ENCODE measurements at regions not wholly inside any gene's neighbourhood (a gene's known extent, or its start where the extent isn't known, plus 50 kb on each side); places are given as distances from the start of the nearest gene placed in this dataset.
"Not testable (repeated sequence)": the region's sequence is repeated elsewhere in the genome, so short reads cannot be mapped to it uniquely, and the experiment has no call there.

DNA sequence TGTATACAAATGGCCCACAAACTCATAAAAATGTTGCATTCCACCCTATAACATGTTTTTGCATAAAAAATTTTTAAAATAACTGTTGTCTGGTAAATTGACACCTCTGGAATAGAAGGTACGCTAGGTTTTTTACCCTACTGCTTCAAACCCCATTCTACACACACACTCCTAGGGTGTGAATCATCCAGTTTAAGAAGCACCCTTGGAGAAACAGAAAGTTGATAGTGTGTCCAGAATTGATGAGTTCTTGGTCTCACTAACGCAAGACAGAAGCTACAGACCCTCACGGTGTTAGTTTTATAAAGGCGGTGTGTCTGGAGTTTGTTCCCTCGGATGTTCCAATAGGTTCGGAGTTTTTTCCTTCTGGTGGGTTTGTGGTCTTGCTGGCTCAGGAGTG, 158.5 kb downstream of the KLRB1 start:
- DNase-seq: no peak

DNA sequence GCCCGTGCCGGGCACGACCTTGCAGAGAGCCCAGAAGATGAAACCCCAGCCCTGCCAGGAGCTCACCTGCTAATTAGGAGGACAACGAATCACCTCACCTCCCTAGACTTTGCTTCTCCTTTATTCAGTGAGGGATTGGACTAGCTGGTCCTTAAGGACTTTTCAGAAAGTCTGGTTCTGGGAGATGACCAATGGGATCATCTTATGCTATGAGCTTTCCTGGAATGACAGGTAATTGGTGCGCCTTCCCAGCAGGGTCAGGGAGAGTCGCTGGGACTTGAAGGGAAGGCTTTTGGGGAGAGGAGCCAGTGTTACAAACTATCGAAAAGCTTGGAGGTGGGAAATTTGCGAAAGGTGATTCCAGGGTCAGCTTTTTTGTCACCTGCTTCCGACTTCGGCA, 159.1 kb downstream of the KLRB1 start:
- not testable (repeated sequence) for DNase-seq

DNA sequence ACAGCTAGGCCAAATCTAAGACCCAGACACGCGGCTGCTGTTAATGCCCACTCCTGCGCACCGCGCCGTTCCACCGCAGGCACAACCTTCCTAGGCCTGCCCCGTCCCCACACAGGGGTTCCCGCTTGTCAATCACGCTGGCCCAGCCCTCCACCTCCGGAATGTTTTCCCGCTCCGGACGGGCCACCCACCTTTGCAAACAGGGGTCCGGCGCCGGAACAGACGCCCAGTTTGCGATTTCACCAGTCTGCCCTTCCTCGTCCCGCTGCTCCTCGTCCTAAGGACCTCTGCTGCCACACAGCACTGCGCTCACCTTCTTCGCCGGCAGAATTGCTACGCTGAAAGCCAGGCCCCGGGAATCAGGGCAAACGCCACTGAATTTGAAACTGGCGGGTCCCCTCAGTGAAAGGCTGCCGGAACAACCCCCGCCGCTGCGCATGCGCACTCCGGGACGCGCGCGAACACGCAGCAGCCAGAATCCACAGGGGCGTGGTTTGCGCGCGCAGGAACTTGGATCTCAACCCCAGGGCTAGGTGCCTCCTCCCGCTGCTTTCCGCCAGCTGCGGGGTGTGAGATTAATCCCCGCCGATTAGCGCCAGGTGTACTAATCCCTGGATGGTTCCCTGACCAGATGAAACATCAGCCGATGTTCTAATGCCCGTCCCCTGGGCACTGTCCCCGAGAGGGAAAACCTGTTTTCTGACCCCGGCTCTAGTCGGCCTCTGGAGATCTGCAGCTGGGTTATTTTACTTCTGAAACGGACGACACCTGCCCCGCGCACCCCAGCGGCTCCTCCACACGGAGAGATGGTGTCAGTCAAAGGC, 159.7 kb downstream of the KLRB1 start:
- peak; percentile 80 for DNase-seq

DNA sequence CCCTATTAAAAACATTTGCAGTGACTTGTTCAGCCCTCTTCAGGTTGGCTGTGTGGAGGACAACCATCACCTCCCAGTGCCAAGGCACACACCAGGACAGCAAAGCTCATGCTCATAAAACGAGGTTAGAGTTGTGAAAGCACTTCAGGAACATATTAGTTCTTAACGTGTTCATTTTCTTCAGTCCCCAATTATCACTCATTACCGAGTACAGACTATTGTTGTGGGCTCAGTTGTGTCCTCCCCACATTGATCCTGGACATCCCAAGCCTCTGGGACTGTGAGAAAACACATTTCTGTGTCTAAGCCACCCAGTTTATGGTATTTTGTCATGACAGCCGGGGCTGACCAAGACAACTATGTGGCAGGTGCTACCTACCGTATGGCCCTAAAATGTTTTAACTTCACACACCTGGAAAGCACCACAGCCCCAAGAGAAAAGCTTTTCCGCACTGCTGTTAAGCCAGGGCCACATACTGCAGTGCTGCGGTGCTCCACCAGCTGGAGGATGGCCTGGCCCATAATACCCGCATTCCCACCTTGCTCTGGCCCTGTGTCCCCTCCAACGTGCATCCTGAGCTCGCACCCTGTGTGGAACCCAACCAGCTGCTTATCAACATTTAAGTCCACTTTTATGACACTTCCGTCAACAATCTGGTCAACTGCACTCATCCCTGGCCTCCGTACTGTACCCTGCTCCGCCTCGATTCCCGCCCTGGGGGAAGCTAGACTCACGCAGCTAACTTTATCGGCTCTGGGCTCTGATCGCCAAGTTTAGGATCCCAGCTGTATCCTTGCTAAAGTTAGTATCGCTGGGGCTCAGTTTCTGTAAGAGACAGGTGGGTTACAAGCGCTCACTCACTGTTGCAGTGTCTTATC, 160.6 kb downstream of the KLRB1 start:
- not testable (repeated sequence) for DNase-seq

DNA sequence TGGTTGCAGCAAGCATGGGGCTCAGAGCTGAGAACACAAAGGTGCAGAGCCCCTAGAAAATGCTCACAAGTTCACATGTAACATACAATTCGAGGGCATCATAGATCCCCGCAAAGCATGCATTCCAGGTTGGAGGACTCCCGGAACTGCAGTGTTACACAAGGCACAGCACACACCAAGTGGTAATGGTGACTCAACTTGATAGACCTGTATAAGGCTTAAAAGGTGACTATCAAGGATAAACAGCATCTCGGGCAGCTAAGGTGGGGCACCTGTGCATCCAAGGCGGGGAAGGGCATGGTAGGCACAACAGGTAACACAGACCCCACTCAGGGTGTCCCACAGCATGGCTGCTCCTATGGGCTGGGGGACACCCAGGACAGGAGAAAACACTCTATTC, 167.3 kb downstream of the KLRB1 start:
- DNase-seq: not testable (repeated sequence)

- DNase-seq: not testable (repeated sequence)
Measured at GRCh38 chr12:9435682-9436081, 172.0 kb downstream of the KLRB1 start.

DNA sequence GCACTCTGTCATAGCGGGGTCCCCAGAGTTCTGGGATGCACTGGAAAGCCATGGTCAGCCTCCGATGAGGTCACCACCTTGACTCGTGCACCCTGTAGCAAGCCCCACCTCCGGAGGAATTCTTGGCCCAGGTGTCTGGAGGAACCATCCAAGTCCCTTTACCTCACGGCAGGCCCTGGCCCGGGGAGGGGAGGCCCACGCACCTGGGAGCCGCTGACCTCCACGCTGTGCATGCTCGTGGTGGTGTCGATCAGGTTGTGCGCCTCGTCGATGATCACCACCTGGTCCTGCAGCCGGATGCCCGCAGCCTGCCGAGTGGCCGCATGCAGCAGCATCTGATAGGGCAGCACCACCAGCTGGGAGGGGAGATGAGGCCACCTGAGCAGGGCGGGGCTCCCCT, 177.3 kb downstream of the KLRB1 start:
- not testable (repeated sequence) for DNase-seq

DNA sequence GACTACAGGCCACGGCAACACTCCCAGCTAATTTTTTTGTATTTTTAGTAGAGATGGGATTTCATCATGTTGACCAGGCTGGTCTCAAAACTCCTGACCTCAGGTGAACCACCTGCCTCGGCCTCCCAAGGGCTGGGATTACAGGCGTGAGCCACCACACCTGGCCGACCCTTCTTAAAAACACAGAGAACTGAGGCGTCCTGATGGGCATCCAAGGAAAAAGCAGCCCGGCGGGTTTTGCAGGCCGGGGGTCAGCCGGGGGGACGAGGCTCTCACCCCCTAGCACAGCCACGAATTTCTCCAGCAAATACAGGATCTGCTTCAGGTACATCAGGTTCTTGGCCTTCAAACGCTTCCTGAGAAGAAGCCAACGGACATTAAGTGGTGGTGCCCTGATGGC, 178.9 kb downstream of the KLRB1 start:
- not testable (repeated sequence) for DNase-seq

- not testable (repeated sequence) for DNase-seq
Measured at GRCh38 chr12:9425429-9425828, 182.3 kb downstream of the KLRB1 start.

DNA sequence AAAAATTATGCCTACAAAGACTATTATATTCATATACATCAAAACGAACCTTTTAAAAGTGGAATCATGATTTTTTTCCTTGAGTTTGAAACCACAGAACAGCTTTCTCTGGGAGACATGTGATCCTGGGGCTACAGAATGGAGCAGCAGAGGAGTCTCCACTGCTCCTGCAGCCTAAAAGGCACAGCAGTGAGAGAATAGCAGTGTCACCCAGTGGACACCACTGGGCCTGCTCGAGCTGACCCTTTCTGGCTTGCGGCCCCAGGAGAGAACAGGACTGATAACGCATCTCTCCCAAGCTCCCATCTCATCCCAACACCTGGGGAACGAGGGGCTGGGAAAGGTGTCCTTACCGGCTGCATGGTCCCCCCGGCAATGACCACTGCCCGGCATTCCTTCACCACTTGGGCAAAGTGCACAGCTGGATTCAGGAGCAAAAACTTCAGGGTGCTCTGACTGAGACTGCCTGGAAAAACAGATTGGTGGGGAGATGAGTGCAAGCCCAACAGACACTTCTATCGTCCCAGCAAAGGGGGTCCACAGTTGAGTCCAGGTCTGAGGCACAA, 183.5 kb downstream of the KLRB1 start:
- not testable (repeated sequence) for DNase-seq

DNA sequence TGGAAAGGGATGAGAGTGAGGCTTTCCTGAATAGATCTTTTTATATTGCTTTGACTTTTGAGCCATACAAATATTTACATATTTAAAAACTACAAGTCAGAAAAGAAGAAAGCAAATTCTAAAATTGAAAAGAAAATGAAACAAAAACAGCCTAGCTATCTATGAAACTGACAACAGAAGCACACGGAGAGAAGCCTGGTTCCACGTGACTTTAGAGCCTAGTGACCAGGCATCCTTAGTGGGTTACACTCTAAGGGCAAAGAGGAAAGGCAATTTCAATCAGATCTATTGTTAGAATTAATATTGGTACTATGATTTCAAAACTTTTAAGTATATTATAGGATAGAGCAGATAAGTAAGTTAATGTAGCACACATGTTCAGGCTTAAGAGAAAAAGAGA, 185.0 kb downstream of the KLRB1 start:
- not testable (repeated sequence) for DNase-seq

DNA sequence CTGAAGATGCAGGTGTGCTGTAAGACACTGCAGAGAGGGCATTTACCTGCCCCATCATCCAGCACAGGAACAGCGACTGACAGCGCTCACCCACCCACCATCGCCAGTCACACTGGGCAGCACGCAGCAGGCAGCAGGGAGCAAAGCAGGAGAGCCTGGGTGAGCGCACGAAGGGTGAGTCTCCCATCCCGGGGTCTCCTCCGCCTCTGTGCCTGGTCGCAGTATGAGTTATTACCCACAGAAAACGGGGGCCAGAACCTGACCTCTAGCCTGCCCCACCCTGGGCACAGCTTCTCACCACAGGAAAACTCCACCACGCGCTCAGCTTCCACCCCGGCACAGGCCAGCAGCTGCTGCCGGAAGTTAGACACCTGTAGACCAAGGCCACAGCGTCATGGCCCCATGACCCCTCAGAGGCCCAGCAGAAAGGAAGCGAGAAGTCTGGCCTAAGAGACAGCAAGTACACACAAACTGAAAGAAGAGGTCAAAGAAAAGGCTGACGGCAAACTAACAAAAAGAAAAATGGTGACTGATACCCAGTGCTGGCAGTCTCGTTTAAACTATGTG, 186.1 kb downstream of the KLRB1 start:
- DNase-seq: not testable (repeated sequence)

DNA sequence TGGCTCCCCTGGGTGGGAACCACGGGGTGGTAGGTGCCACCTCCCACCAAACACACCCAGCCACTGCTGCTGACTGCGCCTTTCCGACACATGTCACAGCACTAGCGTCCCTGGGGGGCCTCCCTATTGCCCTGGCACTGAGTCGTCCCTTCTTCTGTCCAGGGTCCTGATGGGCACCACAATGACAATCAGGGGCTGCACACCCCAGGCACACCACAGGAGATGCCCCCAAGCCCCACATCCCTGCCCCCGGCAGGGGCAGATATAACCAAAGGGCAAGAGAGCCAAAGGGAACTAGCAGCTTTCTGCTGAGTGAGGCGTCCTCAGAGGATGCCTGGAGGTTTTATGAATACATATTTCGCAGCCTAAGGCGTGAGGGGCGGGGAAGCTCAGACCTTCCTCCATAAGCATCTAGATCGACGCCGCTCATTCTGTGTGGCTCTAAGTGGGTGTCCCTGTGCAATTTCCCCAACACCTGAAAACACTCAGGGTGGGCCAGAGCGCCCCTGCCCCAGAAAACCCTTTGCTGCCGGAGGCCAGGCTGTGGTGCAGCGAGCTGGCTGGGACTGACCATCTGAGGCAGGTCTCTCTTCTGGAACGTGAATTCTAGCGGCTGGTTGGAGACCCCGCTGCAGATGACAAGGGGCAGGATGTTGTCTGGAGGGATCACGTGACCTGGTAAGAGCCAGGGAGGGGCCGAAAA, 186.7 kb downstream of the KLRB1 start:
- DNase-seq: not testable (repeated sequence)

DNA sequence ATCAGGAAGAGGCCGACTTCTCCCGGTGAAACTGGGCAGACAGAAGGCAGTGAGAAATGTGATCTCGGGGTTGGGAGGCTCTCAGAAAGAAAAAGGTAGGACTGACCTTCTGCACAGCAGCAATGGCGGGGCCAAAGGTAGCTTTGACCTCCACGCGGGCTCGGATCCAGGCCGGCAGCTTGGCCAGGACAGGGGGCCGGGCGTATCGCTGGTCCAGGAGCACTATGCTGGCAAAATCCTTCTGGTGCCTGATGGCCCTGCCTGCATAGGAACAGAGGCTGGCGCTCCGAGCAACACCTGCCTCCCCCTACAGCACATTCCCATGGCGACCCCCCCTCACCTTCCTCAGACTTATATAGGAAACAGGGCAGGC, 189.1 kb downstream of the KLRB1 start:
- not testable (repeated sequence) for DNase-seq

DNA sequence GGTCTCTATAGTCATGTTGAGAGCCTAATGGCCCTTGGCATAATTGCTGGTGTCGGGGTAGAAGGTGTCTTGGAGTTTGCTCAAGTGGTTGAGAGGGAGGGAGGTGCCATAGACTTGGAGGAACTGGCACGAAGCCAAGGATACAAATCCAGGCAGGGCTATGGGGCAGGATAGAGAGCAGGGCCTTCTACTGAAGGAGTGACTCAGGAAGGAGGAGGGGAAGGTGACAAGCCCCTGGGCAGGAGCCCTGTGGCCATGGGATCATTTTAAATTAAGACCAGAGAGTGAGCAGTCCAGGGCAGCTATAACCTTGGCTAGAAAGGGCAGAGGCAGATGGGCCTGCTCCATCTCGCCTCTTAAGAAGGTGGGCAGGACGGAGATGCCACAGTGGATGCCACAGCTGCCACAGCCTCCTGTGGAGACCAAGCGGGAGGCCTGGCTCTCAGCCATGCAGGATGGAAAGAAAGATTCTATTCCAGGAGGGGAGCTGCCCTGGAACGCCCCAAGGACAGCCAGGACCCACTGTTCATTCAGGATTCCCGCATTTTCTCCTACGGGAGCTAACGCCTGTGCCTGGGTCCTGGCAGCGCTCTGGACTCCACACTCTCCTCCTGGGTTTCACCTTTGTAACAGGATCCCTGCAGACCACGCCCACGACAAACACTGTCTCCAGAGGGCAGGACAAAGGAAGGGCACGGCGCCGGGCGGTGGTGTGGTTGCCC, 189.6 kb downstream of the KLRB1 start:
- DNase-seq: peak; percentile 3

- DNase-seq: not testable (repeated sequence)
Measured at GRCh38 chr12:9417341-9417740, 190.4 kb downstream of the KLRB1 start.

DNA sequence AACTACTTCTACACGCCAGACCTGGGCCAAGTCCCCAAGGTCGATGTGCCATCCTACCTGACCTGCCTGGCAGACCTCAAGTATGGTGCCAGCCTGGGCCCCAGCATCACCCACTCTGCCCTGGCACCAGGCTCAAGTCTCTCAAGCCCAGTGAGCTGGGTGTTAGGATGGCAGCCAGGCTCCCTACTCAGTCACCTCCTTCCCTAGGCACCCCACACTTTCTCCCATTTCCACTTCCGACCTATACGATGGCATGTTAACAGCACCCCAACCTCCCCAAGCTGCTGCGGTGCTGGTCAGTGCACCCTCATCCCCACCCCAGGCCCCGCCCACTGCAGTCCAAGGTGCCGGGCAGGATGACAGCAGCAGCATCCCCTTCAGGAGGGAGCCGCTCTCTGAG, 191.4 kb downstream of the KLRB1 start:
- DNase-seq: not testable (repeated sequence)

DNA sequence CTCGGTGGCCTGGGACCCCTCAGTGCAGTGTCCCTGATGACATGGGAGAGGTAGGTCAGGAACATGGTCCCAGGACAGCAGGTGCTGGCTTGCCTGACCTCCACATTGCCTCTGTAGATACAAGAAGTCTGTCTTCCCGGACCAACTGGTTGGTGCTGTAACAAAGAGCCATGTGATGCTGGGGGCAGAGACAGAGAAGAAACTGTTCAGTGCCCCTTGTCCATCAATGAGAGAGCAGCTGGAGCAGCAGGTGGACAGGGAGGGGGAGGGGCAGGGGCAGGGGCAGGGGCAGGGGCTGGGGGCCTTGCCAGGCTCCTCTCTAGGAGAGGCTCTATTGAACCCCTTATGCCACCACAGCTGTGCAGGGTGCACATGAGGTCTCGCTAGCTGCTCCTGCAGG, 191.8 kb downstream of the KLRB1 start:
- DNase-seq: not testable (repeated sequence)

- not testable (repeated sequence) for DNase-seq
Measured at GRCh38 chr12:9413862-9414261, 193.9 kb downstream of the KLRB1 start.

DNA sequence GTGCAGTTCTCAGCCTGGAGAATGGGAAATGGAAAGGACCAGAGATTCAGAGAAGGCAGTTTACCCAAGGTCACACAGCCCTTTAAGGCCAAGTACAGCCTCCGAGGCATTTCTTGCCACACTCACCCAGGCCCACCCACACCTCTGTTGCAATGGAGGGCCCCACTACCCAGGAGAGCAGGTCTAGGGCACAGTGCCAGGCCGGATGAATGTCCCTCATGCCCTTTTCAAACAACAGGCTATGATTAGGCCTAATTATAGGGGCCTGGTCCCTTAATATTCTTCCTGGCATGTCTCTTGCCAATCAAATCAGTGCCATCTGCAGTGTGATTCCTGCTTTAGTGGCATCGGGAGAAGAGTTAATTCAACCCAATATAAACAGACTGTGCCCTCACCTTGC, 195.3 kb downstream of the KLRB1 start:
- DNase-seq: peak; percentile 7

DNA sequence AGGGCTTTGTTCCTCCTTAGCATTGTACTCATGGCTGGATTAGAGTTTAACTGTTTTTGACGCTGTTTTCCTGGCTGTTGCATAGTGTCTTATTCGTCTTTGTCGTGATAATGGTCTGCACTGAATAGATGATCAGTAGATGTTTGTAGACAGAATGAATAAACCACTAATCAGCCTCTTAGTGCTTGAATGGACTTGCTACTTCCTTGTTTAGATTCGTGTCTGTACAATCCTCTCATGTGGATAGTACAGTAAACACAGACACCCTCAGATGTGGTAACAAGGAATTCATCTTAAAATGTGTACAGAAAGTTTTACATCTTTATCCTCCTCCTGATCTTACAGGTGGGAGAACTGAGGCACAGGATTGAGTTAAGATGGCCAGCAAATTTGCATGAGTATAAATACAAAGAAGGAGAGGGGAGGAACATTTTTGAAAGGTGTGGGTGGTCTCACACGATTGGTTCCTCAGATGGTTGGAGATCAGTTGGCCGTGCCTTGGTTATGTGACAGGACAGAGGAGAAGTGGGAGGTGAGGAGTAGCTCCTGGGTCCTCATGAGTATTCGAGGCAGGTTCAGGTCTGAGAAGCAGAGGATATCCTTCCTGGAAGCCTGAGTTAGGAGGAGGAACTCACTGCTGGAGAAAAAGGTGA, 196.0 kb downstream of the KLRB1 start:
- DNase-seq: not testable (repeated sequence)
